ENCODE measurements at regions not wholly inside any gene's neighbourhood (a gene's known extent, or its start where the extent isn't known, plus 50 kb on each side); places are given as distances from the start of the nearest gene placed in this dataset. TPM values are rescaled to one million over a fixed set of nuclear protein-coding genes. Genes with fewer than 3 reads are reported as not detected.

Small RNAs in the stretch of these regions (small RNA-seq; reads per million reads assigned to genes)
- gene RF00019 = not detected

Data from GM12878 (cell line).